ENCODE measurements at regions not wholly inside any gene's neighbourhood (a gene's known extent, or its start where the extent isn't known, plus 50 kb on each side); places are given as distances from the start of the nearest gene placed in this dataset.
"Not testable (repeated sequence)": the region's sequence is repeated elsewhere in the genome, so short reads cannot be mapped to it uniquely, and the experiment has no call there.

DNA sequence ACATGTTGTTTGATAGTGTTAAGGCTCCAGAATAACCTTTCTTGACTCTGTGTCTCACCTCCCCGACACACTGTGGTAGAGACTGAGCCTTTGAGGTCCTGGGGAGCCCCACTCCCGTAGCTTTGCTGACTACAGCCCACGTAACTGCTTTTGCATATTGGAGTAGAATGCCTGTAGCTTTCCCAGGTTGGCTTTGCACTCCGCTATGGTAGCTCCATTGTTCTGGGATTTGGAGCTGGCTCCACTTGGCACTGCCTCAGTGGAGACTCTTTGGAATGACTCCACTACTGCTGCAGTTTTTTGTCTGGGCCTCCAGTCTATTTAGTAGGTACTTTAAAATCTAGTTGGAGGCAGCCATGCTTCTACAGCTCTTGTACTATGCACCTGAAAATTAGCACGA lies 56.2 kb upstream of the ANXA1 start:
- peaks cover 2% of the 10 kb centered on the region for H3K4me1 Mint-ChIP-seq
- H3K27me3 Mint-ChIP-seq: peaks cover 2% of the 10 kb centered on the region
- no peak overlapping the region for H3K27ac Mint-ChIP-seq
- H3K36me3 Mint-ChIP-seq: no peaks in the 10 kb centered on the region
- no peaks in the 10 kb centered on the region for H3K9me3 Mint-ChIP-seq
- no peak for DNase-seq (ENCODE audit: low spot score in 2 of 2)
- no peak overlapping the region for H3K4me3 Mint-ChIP-seq
- no peak for ATAC-seq (ENCODE audit: low read depth)

DNA sequence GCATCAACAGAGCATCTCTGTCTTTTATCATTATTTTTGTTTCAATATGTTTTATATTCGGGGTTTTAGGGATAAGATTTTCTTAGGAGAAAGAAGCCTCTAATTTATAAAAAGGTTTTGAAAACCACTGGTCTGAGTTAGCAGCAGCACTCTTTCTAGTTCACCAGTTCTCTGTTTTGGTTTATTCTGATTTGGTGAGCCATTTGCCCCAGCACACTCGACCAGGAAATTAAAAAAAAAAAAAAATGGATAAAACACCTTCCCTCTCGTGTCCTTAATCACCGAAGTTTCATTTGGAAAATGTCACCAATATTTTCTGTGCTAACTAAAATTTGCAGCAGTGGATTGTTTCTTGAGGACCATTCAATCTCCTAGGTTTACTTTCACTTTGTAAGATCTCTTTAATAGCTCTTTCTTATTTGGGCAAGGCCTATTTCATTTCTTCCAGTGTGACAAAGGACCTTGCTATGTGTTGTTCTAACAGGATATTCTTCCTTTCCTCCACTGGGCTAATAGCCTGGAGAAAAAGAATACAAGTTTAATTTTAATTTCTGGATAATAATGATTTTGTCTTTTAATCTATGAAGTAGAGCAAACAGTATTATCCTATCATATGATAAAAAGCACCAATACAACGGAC lies 57.8 kb upstream of the ANXA1 start:
- Mint-ChIP-seq H3K27me3 (no peaks in the 10 kb centered on the region), H3K4me1 (peaks cover 2% of the 10 kb centered on the region), H3K36me3 (no peaks in the 10 kb centered on the region), H3K4me3 (no peak overlapping the region), H3K9me3 (no peaks in the 10 kb centered on the region), H3K27ac (no peak overlapping the region)
- DNase-seq (ENCODE audit: low spot score in 2 of 2) (no peak), ATAC-seq (ENCODE audit: low read depth) (no peak)

GRCh38 chr9:73093016-73093739 lies 58.5 kb upstream of the ANXA1 start:
- no peaks in the 10 kb centered on the region for H3K36me3 Mint-ChIP-seq
- H3K27me3 Mint-ChIP-seq: no peaks in the 10 kb centered on the region
- H3K27ac Mint-ChIP-seq: no peak overlapping the region
- peaks cover 2% of the 10 kb centered on the region for H3K4me1 Mint-ChIP-seq
- no peaks in the 10 kb centered on the region for H3K9me3 Mint-ChIP-seq
- ATAC-seq (ENCODE audit: low read depth): no peak
- no peak overlapping the region for H3K4me3 Mint-ChIP-seq
- no peak for DNase-seq (ENCODE audit: low spot score in 2 of 2)

- H3K27ac Mint-ChIP-seq: no peak overlapping the region
- DNase-seq (ENCODE audit: low spot score in 2 of 2): no peak
- peaks cover 2% of the 10 kb centered on the region for H3K4me1 Mint-ChIP-seq
- ATAC-seq (ENCODE audit: low read depth): no peak
- H3K36me3 Mint-ChIP-seq: no peaks in the 10 kb centered on the region
- no peak overlapping the region for H3K4me3 Mint-ChIP-seq
- no peaks in the 10 kb centered on the region for H3K9me3 Mint-ChIP-seq
- no peaks in the 10 kb centered on the region for H3K27me3 Mint-ChIP-seq
Measured at GRCh38 chr9:73091909-73092308, 59.8 kb upstream of the ANXA1 start.

- no peaks in the 10 kb centered on the region for H3K27me3 Mint-ChIP-seq
- no peaks in the 10 kb centered on the region for H3K36me3 Mint-ChIP-seq
- no peaks in the 10 kb centered on the region for H3K4me1 Mint-ChIP-seq
- ATAC-seq (ENCODE audit: low read depth) (no peak), DNase-seq (ENCODE audit: low spot score in 2 of 2) (no peak)
- no peak overlapping the region for H3K4me3 Mint-ChIP-seq
- H3K27ac Mint-ChIP-seq: no peak overlapping the region
- no peaks in the 10 kb centered on the region for H3K9me3 Mint-ChIP-seq
Measured at GRCh38 chr9:73090214-73090613, 61.5 kb upstream of the ANXA1 start.

GRCh38 chr9:73089304-73089985 lies 62.2 kb upstream of the ANXA1 start:
- ATAC-seq (ENCODE audit: low read depth) (no peak), DNase-seq (ENCODE audit: low spot score in 2 of 2) (no peak)
- no peak overlapping the region for H3K4me3 Mint-ChIP-seq
- no peaks in the 10 kb centered on the region for H3K9me3 Mint-ChIP-seq
- H3K27ac Mint-ChIP-seq: no peak overlapping the region
- H3K4me1 Mint-ChIP-seq: no peaks in the 10 kb centered on the region
- no peaks in the 10 kb centered on the region for H3K36me3 Mint-ChIP-seq
- no peaks in the 10 kb centered on the region for H3K27me3 Mint-ChIP-seq

DNA sequence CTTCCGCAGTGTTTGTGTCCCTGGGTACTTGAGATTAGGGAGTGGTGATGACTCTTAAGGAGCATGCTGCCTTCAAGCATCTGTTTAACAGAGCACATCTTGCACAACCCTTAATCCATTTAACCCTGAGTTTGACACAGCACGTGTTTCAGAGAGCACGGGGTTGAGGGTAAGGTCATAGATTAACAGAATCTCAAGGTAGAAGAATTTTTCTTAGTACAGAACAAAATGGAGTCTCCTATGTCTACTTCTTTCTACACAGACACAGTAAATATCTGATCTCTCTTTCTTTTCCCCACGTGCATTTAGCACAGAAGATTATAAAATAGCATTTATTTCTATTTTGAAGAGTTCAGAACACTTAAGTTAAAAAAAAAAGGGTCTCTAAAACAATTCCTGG lies 63.8 kb upstream of the ANXA1 start:
- H3K4me3 Mint-ChIP-seq; DNase-seq (ENCODE audit: low spot score in 2 of 2); H3K36me3 Mint-ChIP-seq; ATAC-seq (ENCODE audit: low read depth); H3K27ac Mint-ChIP-seq; H3K27me3 Mint-ChIP-seq; H3K9me3 Mint-ChIP-seq; H3K4me1 Mint-ChIP-seq: not testable (repeated sequence)

GRCh38 chr9:73083519-73083918 lies 68.1 kb upstream of the ANXA1 start:
- Mint-ChIP-seq H3K4me3 (no peak overlapping the region), H3K36me3 (no peaks in the 10 kb centered on the region), H3K4me1 (no peaks in the 10 kb centered on the region), H3K27ac (no peak overlapping the region), H3K27me3 (no peaks in the 10 kb centered on the region), H3K9me3 (no peaks in the 10 kb centered on the region)
- ATAC-seq (ENCODE audit: low read depth) (no peak), DNase-seq (ENCODE audit: low spot score in 2 of 2) (no peak)

DNA sequence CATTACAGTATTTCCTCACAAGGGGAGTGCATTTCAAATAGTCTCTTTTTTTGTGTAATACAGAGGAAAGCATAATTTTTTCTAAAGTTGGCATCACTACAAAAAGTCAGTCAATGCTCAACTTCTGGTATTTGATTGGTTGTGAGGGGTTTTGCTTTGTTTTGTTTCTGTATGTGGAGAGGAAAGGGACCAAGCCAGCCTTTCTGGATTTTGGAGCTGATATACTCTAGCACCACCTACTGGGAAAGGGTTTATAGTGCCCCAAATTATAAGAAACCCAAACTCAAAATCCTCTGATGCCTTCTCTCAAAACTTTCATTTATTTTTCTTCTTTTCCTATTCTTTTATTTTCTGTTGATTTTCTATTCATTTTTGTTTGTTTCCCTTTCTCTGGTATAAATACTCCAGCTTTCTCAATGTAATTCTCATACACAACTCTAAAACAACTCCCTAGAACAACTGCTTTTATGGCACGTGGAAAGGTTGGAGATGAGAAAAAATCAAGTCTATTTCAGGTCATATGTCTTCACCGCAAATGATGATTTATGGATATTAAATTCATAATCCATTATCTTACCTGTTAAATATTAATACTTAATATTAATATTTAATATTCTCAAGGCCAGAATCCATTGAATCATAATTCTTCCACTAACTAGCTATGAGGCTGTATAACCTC lies 69.5 kb upstream of the ANXA1 start:
- ATAC-seq (ENCODE audit: low read depth): no peak
- Mint-ChIP-seq H3K9me3 (no peaks in the 10 kb centered on the region), H3K36me3 (no peaks in the 10 kb centered on the region), H3K27ac (no peak overlapping the region), H3K4me3 (no peak overlapping the region), H3K27me3 (no peaks in the 10 kb centered on the region), H3K4me1 (no peaks in the 10 kb centered on the region)
- DNase-seq (ENCODE audit: low spot score in 2 of 2): no peak

GRCh38 chr9:73080110-73080694 lies 71.5 kb upstream of the ANXA1 start:
- Mint-ChIP-seq H3K4me3 (no peak overlapping the region), H3K4me1 (no peaks in the 10 kb centered on the region), H3K36me3 (no peaks in the 10 kb centered on the region), H3K27me3 (no peaks in the 10 kb centered on the region), H3K9me3 (no peaks in the 10 kb centered on the region), H3K27ac (no peak overlapping the region)
- no peak for ATAC-seq (ENCODE audit: low read depth)
- no peak for DNase-seq (ENCODE audit: low spot score in 2 of 2)

GRCh38 chr9:73079326-73079725 lies 72.3 kb upstream of the ANXA1 start:
- Mint-ChIP-seq H3K36me3 (no peaks in the 10 kb centered on the region), H3K4me3 (no peak overlapping the region), H3K4me1 (no peaks in the 10 kb centered on the region), H3K9me3 (no peaks in the 10 kb centered on the region), H3K27me3 (no peaks in the 10 kb centered on the region), H3K27ac (no peak overlapping the region)
- DNase-seq (ENCODE audit: low spot score in 2 of 2) (no peak), ATAC-seq (ENCODE audit: low read depth) (no peak)

GRCh38 chr9:73077625-73078030 lies 74.0 kb upstream of the ANXA1 start:
- H3K4me3 Mint-ChIP-seq: no peak overlapping the region
- no peak for DNase-seq (ENCODE audit: low spot score in 2 of 2)
- H3K27me3 Mint-ChIP-seq: peaks cover 1% of the 10 kb centered on the region
- H3K27ac Mint-ChIP-seq: no peak overlapping the region
- H3K9me3 Mint-ChIP-seq: no peaks in the 10 kb centered on the region
- H3K36me3 Mint-ChIP-seq: no peaks in the 10 kb centered on the region
- no peak for ATAC-seq (ENCODE audit: low read depth)
- no peaks in the 10 kb centered on the region for H3K4me1 Mint-ChIP-seq

- DNase-seq (ENCODE audit: low spot score in 2 of 2): no peak
- Mint-ChIP-seq H3K36me3 (no peaks in the 10 kb centered on the region), H3K27ac (no peak overlapping the region), H3K9me3 (no peaks in the 10 kb centered on the region), H3K27me3 (peaks cover 1% of the 10 kb centered on the region), H3K4me3 (no peak overlapping the region), H3K4me1 (no peaks in the 10 kb centered on the region)
- no peak for ATAC-seq (ENCODE audit: low read depth)
Measured at GRCh38 chr9:73076970-73077369, 74.7 kb upstream of the ANXA1 start.

DNA sequence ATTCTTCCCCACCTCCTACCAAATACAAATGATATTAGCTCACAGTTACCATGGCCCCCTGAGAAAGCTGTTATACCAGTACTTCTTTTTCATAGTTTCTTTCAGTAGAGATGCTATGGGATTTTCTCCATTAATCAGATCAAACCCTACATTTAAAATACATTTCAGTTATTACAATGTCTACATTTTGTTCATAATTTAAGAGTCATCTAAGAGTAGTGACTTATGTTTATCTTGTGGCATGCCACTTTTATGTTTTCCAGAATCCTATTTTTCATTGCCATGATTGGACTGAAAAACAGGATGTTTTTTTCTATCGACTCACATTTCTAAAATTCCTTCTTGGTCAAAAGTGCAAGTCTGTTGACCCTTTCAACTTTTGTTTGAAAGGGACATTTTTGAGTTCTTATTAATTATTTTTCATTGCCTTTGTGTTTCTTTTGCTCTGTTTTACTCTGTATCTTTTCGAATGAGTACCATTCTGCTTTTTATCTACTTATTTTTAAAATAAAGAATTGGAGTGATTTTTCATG lies 77.4 kb upstream of the ANXA1 start:
- no peaks in the 10 kb centered on the region for H3K4me1 Mint-ChIP-seq
- DNase-seq (ENCODE audit: low spot score in 2 of 2): no peak
- H3K27me3 Mint-ChIP-seq: peaks cover 1% of the 10 kb centered on the region
- H3K9me3 Mint-ChIP-seq: peaks cover 1% of the 10 kb centered on the region
- no peak overlapping the region for H3K4me3 Mint-ChIP-seq
- ATAC-seq (ENCODE audit: low read depth): no peak
- no peaks in the 10 kb centered on the region for H3K36me3 Mint-ChIP-seq
- H3K27ac Mint-ChIP-seq: no peak overlapping the region
